PC-9 (cell line): ENCODE measurements at regions not wholly inside any gene's neighbourhood (a gene's known extent, or its start where the extent isn't known, plus 50 kb on each side); places are given as distances from the start of the nearest gene placed in this dataset.

Source experiments
- CTCF ChIP-seq: fragments of 200-600 bp; sonication (generic); conservative IDR thresholded peaks from 2 replicates; pipeline ENCODE4 v1.6.1; 2017; ENCODE audit warnings: mixed run types, antibody characterized with exemption, mild to moderate bottlenecking, moderate library complexity
- EZH2 ChIP-seq: fragments of 200-600 bp; sonication (generic); IDR thresholded peaks from 2 replicates; pipeline ENCODE4 v1.8.0; 2017; ENCODE audit warnings: antibody characterized with exemption, low read depth

GRCh38 chr1:58942759-58943191, 158.9 kb upstream of the JUN start:
- TF ChIP-seq CTCF (no peak), EZH2 (no peak)
